ENCODE measurements at regions not wholly inside any gene's neighbourhood (a gene's known extent, or its start where the extent isn't known, plus 50 kb on each side); places are given as distances from the start of the nearest gene placed in this dataset.

DNA sequence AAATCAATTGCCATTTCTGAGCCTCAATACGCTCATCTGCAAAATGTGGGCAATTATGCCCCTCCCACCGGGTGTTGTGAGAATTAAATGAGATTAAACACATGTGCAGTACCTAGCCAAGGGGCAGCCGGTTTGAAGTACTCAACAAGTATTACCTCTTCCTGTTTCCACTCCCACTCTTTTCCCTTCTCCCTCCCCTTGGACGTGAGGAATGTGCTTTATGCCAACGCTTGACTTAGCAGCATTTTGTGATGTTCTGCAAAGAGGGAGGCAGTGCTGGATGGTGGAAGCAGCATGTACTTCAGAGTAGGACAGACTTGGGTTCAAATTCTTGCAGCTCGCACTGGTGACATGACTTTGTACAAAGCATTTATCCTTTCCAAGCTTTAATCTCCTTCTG, 306.0 kb downstream of the BUD13 start (continued):
- TF ChIP-seq, protein P1, sequence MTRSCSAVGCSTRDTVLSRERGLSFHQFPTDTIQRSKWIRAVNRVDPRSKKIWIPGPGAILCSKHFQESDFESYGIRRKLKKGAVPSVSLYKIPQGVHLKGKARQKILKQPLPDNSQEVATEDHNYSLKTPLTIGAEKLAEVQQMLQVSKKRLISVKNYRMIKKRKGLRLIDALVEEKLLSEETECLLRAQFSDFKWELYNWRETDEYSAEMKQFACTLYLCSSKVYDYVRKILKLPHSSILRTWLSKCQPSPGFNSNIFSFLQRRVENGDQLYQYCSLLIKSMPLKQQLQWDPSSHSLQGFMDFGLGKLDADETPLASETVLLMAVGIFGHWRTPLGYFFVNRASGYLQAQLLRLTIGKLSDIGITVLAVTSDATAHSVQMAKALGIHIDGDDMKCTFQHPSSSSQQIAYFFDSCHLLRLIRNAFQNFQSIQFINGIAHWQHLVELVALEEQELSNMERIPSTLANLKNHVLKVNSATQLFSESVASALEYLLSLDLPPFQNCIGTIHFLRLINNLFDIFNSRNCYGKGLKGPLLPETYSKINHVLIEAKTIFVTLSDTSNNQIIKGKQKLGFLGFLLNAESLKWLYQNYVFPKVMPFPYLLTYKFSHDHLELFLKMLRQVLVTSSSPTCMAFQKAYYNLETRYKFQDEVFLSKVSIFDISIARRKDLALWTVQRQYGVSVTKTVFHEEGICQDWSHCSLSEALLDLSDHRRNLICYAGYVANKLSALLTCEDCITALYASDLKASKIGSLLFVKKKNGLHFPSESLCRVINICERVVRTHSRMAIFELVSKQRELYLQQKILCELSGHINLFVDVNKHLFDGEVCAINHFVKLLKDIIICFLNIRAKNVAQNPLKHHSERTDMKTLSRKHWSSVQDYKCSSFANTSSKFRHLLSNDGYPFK (CRISPR knock-in tag; IDR thresholded peaks at IDR 0.05; ENCODE audit: borderline replicate concordance) = no peak
- no peak for TF ChIP-seq MED13 (CRISPR knock-in tag; IDR thresholded peaks at IDR 0.05)
- TF ChIP-seq FUBP1 (CRISPR knock-in tag; IDR thresholded peaks at IDR 0.05; ENCODE audit: borderline replicate concordance) = no peak
- TF ChIP-seq KLF13 (CRISPR knock-in tag; IDR thresholded peaks at IDR 0.05) = no peak
- TF ChIP-seq CEBPG (CRISPR knock-in tag; IDR thresholded peaks at IDR 0.05) = no peak
- no peak for TF ChIP-seq IKZF1 (IDR thresholded peaks at IDR 0.05)

DNA sequence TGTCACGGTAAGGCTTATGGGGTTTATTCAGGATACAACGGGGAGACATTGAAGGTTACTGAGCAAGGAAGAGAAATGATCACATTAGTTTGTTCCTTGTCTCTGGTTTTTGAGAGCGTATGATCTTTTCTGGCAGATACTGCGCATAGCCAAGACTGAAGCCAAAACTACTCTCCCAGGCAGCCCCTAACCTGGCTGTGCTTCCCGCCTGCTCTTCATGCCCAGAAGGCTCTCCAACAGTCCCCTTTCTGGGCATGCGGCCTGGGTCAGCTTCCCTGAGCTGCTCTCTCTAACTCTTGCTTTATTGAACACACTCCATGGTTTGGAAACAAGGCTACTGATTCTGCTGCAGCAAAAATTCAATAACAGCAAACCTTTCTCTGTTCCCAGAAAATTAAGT, 306.6 kb downstream of the BUD13 start:
- DNase-seq (ENCODE audit: low spot score) = no peak
- no peak for TF ChIP-seq ZGPAT (CRISPR knock-in tag; IDR thresholded peaks at IDR 0.05)
- TF ChIP-seq KDM3A (CRISPR knock-in tag; IDR thresholded peaks at IDR 0.05; ENCODE audit: low read depth) = no peak
- no peak for TF ChIP-seq YEATS4 (CRISPR knock-in tag; IDR thresholded peaks at IDR 0.05; ENCODE audit: borderline replicate concordance)
- TF ChIP-seq ZNF256 (CRISPR knock-in tag; conservative IDR thresholded peaks at IDR 0.05) = no peak
- TF ChIP-seq ZNF607 (CRISPR knock-in tag; IDR thresholded peaks at IDR 0.05; ENCODE audit: borderline replicate concordance) = no peak
- no peak for TF ChIP-seq CCDC6 (CRISPR knock-in tag; IDR thresholded peaks at IDR 0.05)
- no peak for TF ChIP-seq ZNF75D (CRISPR knock-in tag; IDR thresholded peaks at IDR 0.05; ENCODE audit: borderline replicate concordance)
- TF ChIP-seq KDM4B (CRISPR knock-in tag; IDR thresholded peaks at IDR 0.05) = no peak
- TF ChIP-seq ZMYM3 (CRISPR knock-in tag; IDR thresholded peaks at IDR 0.05) = no peak
- TF ChIP-seq RFXAP (CRISPR knock-in tag; IDR thresholded peaks at IDR 0.05; ENCODE audit: borderline replicate concordance) = no peak
- TF ChIP-seq MTF1 (CRISPR knock-in tag; IDR thresholded peaks at IDR 0.05) = no peak
- TF ChIP-seq, protein P2, sequence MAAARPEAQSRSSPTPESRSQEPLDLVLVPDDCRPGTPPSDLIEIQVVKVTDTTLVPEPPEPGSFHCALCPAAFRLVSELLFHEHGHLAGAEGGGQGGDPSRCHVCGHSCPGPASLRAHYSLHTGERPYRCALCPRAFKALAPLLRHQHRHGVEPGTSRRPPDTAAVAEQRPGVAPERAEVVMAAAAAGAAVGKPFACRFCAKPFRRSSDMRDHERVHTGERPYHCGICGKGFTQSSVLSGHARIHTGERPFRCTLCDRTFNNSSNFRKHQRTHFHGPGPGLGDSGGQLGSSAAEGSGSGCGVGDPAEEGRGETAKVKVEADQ (CRISPR knock-in tag; IDR thresholded peaks at IDR 0.05; ENCODE audit: borderline replicate concordance) = no peak
- no peak for TF ChIP-seq ZNF468 (CRISPR knock-in tag; IDR thresholded peaks at IDR 0.05)

More for the DNA sequence above, 306.6 kb downstream of the BUD13 start:
- POLR2A ChIA-PET = no interaction called here
- no peak overlapping the region for H3K4me2 ChIP-seq (ENCODE audit: low read depth, low read length)
- no peak overlapping the region for H3K27ac ChIP-seq (ENCODE audit: extremely low read length, insufficient read depth, low read length)
- no peaks in the 10 kb centered on the region for H3K9me3 ChIP-seq (ENCODE audit: low read length)
- FAIRE-seq (no peak), ATAC-seq (no peak)
- in situ Hi-C loops (cut with HindIII; ENCODE audit: extremely low pct_ligation_motif_present, low pct_unique_long_range_greater_than_20kb) (no loop called here), intact Hi-C loops (cut with micrococcal nuclease; ENCODE audit: unreplicated experiment) (no loop called here)
- WGBS (ENCODE audit: low lambda C conversion rate) = 90% methylated on average over 6 of the region's 6 CpGs
- H3K27me3 ChIP-seq (ENCODE audit: control insufficient read depth in 1 of 2, insufficient read depth in 2 of 2, low read length in 2 of 2) = no peaks in the 10 kb centered on the region
- H2AFZ ChIP-seq (ENCODE audit: low read length) = no peak overlapping the region
- no peaks in the 10 kb centered on the region for H4K20me1 ChIP-seq (ENCODE audit: insufficient read depth, low read length)
- no peaks in the 10 kb centered on the region for H3K36me3 ChIP-seq (replicated peaks in 1 of 2; ENCODE audit: control insufficient read depth in 1 of 2, insufficient read depth in 2 of 2, low read length in 2 of 2)
- CTCF ChIA-PET (ENCODE audit: low intra/inter-chr PET ratio, low total read pairs) = no interaction called here
- no TSS peak for BruUV-seq (replicated peaks)
- H3K9ac ChIP-seq (ENCODE audit: insufficient read depth, low read depth, low read length) = no peak overlapping the region
- H3K79me2 ChIP-seq (ENCODE audit: insufficient read depth, low read length) = no peaks in the 10 kb centered on the region
- H3K4me1 ChIP-seq (ENCODE audit: insufficient read depth, low read length) = no peaks in the 10 kb centered on the region
- no peak overlapping the region for H3K4me3 ChIP-seq (replicated peaks in 1 of 3; ENCODE audit: insufficient read depth in 1 of 3, low read depth in 2 of 3, low read length in 3 of 3)

Measured in HepG2 (cell line).